ENCODE measurements at regions not wholly inside any gene's neighbourhood (a gene's known extent, or its start where the extent isn't known, plus 50 kb on each side); places are given as distances from the start of the nearest gene placed in this dataset.
"Not testable (repeated sequence)": the region's sequence is repeated elsewhere in the genome, so short reads cannot be mapped to it uniquely, and the experiment has no call there.

DNA sequence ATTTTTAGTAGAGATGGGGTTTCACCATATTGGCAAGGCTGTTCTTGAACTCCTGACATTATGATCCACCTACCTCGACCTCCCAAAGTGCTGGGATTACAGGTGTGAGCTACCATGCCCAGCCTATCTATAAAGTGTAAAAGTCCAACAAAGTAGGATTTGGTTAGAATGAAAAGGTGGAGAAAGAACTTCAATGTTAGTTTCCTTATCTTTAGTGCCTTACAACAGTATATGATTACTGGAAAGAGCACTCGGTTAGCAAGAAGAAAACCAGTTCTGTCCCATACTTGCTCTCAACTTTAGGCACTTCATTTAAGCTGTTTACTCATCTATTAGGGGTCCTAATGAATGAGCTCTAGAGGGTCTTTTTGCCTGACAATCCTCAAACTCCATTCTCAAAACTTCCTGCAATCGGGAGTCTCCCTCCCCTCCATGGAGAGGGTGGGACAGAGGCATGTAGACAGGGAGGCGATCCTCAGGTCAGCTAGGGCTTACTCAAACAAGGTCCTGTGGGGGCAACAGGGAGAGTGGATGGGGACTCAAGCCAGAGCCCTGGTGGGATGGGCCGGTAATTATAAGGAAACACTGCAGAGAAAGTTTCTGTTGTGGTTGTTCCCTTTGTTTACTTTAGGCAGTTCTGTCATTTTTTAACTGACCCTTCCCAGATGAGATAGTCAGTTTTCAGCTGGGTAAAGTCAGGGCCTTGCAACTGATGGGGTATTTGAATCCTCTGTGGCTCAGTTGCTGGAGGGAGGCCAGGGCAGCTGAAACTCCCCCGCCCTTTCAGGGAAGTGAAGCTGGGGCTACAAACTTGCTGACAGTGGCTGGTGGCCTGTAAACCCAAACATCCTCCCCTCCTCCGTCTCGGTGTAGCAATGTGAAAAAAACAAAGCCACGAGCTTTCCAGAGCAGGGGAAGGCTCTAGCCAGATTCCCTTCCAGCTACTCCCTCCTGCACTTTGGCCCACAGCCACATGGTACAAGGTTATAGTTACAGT lies 64.4 kb upstream of the NOTCH2NLA start:
- TF ChIP-seq CTCF (IDR thresholded peaks at IDR 0.05; ENCODE audit: borderline replicate concordance, extremely low read depth, low read length, poor library complexity, severe bottlenecking); EZH2 (IDR thresholded peaks at IDR 0.05; ENCODE audit: borderline replicate concordance, low read depth, low read length, severe bottlenecking): not testable (repeated sequence)
